Astrocyte of the spinal cord (primary cell): ENCODE measurements at regions not wholly inside any gene's neighbourhood (a gene's known extent, or its start where the extent isn't known, plus 50 kb on each side); places are given as distances from the start of the nearest gene placed in this dataset.

Source experiments
- DNase-seq: peaks from one replicate; pipeline ENCODE4 v3.0.0; 2011; ENCODE audit warnings: low read depth, low spot score
- H3K4me3 ChIP-seq: 2 replicates; pipeline ENCODE4 v1.5.1; 2011; ENCODE audit warnings: low read depth, mild to moderate bottlenecking, low read length, moderate library complexity
- CTCF ChIP-seq: IDR thresholded peaks from 2 replicates; pipeline ENCODE4 v1.5.1; 2012; ENCODE audit warnings: low read depth, mild to moderate bottlenecking, low read length, inconsistent platforms
- in situ Hi-C: cut with HindIII; loops from 2 replicates; pipeline ENCODE4 v1.10.0; 2017; ENCODE audit warnings: low sequenced_read_pairs

GRCh38 chr3:104745313-104745712 lies 621.4 kb upstream of the ALCAM start:
- no peak for DNase-seq
- in situ Hi-C loops = no loop called here
- H3K4me3 ChIP-seq = no peak overlapping the region
- no peak for TF ChIP-seq CTCF

- no peak for DNase-seq
- in situ Hi-C loops = no loop called here
- no peak overlapping the region for H3K4me3 ChIP-seq
- TF ChIP-seq CTCF = no peak
These were observed 620.7 kb upstream of the ALCAM start for GRCh38 chr3:104746056-104746455.

DNA sequence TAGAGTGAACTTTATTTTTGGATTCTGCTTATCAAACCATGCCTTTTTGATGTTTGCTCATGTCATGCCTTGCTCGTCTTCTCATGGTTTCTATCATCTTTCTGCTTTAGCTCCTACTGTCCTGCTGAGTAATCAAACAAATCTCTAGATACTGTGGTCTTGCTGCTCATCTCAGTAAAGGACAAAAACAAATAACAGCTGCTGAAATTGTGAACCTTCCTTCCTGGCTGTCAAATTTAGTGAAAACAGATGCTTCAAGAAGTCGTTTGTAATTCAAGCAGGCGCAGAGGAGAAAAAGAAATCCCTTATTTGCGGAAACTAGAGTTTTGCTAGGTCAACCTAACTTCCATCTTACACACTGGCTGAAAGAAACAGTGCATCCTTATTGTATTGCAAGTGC lies 616.1 kb upstream of the ALCAM start:
- in situ Hi-C loops = no loop called here
- DNase-seq = peak; percentile 42
- H3K4me3 ChIP-seq = no peak overlapping the region
- TF ChIP-seq CTCF = no peak

DNA sequence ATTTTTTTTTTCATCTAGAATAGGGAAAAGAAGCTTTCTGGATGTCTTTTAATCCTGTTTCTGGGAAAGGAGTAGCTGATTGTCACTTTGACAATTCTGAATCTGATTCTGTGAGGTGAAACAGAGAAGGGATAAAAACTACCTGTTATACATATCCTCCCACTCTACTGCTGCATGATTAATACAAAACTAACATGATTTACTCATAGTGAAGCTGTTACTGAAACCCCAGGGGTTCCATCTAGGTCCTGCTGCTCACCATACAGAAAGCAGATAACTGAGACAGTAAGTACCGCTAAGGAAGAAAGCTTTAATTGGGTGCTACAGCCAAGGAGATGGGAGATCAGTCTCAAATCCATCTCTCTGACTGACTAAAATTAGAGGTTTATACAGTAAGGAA lies 610.9 kb upstream of the ALCAM start:
- DNase-seq = no peak
- no peak for TF ChIP-seq CTCF
- in situ Hi-C loops = no loop called here
- no peak overlapping the region for H3K4me3 ChIP-seq

DNA sequence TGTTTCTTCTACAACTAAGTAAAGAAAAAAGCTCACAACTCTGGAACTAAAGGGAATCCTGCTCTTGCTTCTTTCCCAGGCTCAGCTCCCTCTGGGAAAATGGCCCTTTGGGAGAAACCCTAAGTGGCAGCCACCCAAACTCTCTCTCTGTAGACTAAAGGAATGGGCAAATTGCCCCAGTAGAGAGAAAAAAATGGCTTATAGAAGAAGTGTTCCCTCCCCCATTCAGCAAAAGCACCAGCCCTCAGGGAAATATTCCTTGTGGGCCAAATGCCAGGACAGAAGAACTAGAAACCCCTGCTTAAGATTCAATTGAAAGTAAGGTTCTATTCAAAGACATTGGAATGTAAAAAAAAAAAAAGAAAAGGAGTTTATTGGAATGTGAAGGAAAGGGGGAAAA lies 603.7 kb upstream of the ALCAM start:
- H3K4me3 ChIP-seq = no peak overlapping the region
- peak; percentile 54 for DNase-seq
- no peak for TF ChIP-seq CTCF
- in situ Hi-C loops = no loop called here

GRCh38 chr3:104764496-104764895 lies 602.2 kb upstream of the ALCAM start:
- TF ChIP-seq CTCF = no peak
- no peak for DNase-seq
- in situ Hi-C loops = no loop called here
- no peak overlapping the region for H3K4me3 ChIP-seq

DNA sequence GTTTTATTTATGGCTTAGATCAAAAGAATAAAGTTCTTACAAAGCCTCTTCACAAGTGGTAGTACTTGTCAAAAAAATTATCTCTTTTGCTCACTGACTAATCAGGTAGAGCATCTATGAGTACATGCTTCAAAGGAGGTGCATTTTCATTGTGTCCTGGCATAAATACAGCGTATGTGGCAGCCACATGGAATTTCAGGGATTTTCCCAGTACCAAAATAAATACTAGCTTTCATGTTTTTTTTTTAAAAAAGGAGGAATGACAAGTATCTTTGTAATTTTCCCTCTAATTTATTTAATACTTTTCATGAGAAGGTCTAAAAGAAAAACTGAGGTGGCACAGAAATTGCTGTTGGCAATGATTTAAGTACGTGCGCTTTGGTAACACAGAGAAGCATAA lies 597.8 kb upstream of the ALCAM start:
- no peak overlapping the region for H3K4me3 ChIP-seq
- TF ChIP-seq CTCF = no peak
- no peak for DNase-seq
- in situ Hi-C loops = no loop called here
